K562 (cell line): ENCODE measurements at regions not wholly inside any gene's neighbourhood (a gene's known extent, or its start where the extent isn't known, plus 50 kb on each side); places are given as distances from the start of the nearest gene placed in this dataset.

ENCODE experiments used
- ATAC-seq: fragments of 200-7000 bp; cut with Tn5 transposase; 3 replicates; pipeline ENCODE4 v1.9.1; 2020; ENCODE audit warnings: moderate library complexity
- BruUV-seq: library from RNA; stranded (reverse); fragments of 400-500 nt; replicated peaks from 2 replicates; lab custom pipeline; 2021; lab: Mats Ljungman, UMichigan
- CTCF ChIA-PET: fragments of 300-600 bp; formaldehyde crosslinking; extraction: SDS; loops from one replicate; lab custom pipeline; 2021; ENCODE audit warnings: low intra/inter-chr PET ratio; lab: Yijun Ruan, JAX
- POLR2A ChIA-PET: fragments of 300-600, 350-650 bp; sonication (Branson Sonifier 250); formaldehyde crosslinking; extraction: SDS; loops from one replicate; lab custom pipeline; 2021; ENCODE audit warnings: antibody characterized with exemption, inconsistent platforms; lab: Yijun Ruan, JAX
- DNase-seq, 4 experiments: peaks; one replicate each; pipeline versions ENCODE4 v3.0.0 to v3.0.0-alpha.2; 2011 to 2018; ENCODE audit warnings: low spot score in 3 of 4, mixed read lengths in 3 of 4; ENCODE audit errors: extremely low read depth in 1 of 4
- FAIRE-seq: peaks from 2 replicates; lab custom pipeline; 2011; peaks lifted over from hg19 to GRCh38; lab: Jason Lieb, UNC
- H2AFZ ChIP-seq: 2 replicates; pipeline ENCODE4 v1.6.0; 2011; ENCODE audit warnings: low read depth, low read length, control low read depth, inconsistent platforms
- H3K27ac ChIP-seq: fragments of 200-600 bp; 3 replicates; pipeline ENCODE4 v1.8.0; 2011; ENCODE audit warnings: low read depth, mild to moderate bottlenecking, control low read depth, inconsistent platforms, low read length, moderate library complexity, mixed read lengths; ENCODE audit errors: extremely low read depth
- H3K27me3 ChIP-seq, 2 experiments: fragments of 300-600 bp in 1 of 2; 2 replicates in 1 of 2; 3 replicates in 1 of 2; pipeline versions ENCODE4 v1.6.0 to v1.8.0; 2011; ENCODE audit warnings: inconsistent platforms in 2 of 2, low read length in 2 of 2, mild to moderate bottlenecking in 1 of 2, mixed read lengths in 1 of 2, moderate library complexity in 1 of 2; ENCODE audit not compliant: control insufficient read depth in 2 of 2, insufficient read depth in 2 of 2
- H3K36me3 ChIP-seq: fragments of 300-600 bp; 3 replicates; pipeline ENCODE4 v1.8.0; 2011; ENCODE audit warnings: mild to moderate bottlenecking, low read length, inconsistent platforms; ENCODE audit not compliant: control insufficient read depth, insufficient read depth
- H3K4me1 ChIP-seq, 2 experiments: fragments of 200-600 bp in 1 of 2; replicated peaks in 1 of 2; 2 replicates in 1 of 2; 3 replicates in 1 of 2; pipeline versions ENCODE4 v1.5.1 to v1.8.0; 2011; ENCODE audit warnings: inconsistent platforms in 2 of 2, low read length in 2 of 2, mild to moderate bottlenecking in 1 of 2, mixed read lengths in 1 of 2, moderate library complexity in 1 of 2; ENCODE audit not compliant: control insufficient read depth in 2 of 2, insufficient read depth in 2 of 2
- H3K4me2 ChIP-seq: 2 replicates; pipeline ENCODE4 v1.6.1; 2011; ENCODE audit warnings: low read length, control low read depth, inconsistent platforms, mixed read lengths; ENCODE audit not compliant: insufficient read depth
- H3K4me3 ChIP-seq: fragments of 200-600 bp; sonication (generic), shearing (Covaris generic); 2 replicates; pipeline ENCODE4 v1.5.1; 2016; ENCODE audit warnings: control low read depth, inconsistent platforms
- H3K79me2 ChIP-seq: fragments of 200-600 bp; 3 replicates; pipeline ENCODE4 v1.8.0; 2011; ENCODE audit warnings: low read length, inconsistent platforms; ENCODE audit not compliant: control insufficient read depth, insufficient read depth
- H3K9ac ChIP-seq, 2 experiments: 2 replicates each; pipeline versions ENCODE4 v1.6.0 to v1.6.1; 2011; ENCODE audit warnings: low read depth in 2 of 2, low read length in 2 of 2, control low read depth in 1 of 2, inconsistent platforms in 1 of 2, mild to moderate bottlenecking in 1 of 2, mixed read lengths in 1 of 2; ENCODE audit not compliant: insufficient read depth in 1 of 2
- H3K9me1 ChIP-seq: one replicate; pipeline ENCODE4 v1.6.0; 2011; ENCODE audit warnings: inconsistent platforms, mild to moderate bottlenecking, low read length, moderate library complexity; ENCODE audit not compliant: control insufficient read depth, insufficient read depth
- H3K9me3 ChIP-seq: replicated peaks from 2 replicates; pipeline ENCODE4 v1.5.1; 2011; ENCODE audit warnings: low read depth, low read length, inconsistent platforms; ENCODE audit not compliant: control insufficient read depth, insufficient read depth
- H4K20me1 ChIP-seq: replicated peaks from 2 replicates; pipeline ENCODE4 v1.6.1; 2011; ENCODE audit warnings: low read length, inconsistent platforms, mixed read lengths; ENCODE audit not compliant: control insufficient read depth, insufficient read depth
- ARID2 ChIP-seq: fragments of 450-650 bp; IDR thresholded peaks from 2 replicates; pipeline ENCODE4 v1.6.1; 2017; ENCODE audit warnings: antibody characterized with exemption, mild to moderate bottlenecking
- CBFA2T2 ChIP-seq: fragments of 450-650 bp; conservative IDR thresholded peaks from 2 replicates; pipeline ENCODE4 v1.6.1; 2017; ENCODE audit warnings: mild to moderate bottlenecking
- CBX5 ChIP-seq: IDR thresholded peaks from 2 replicates; pipeline ENCODE4 v1.6.1; 2014; ENCODE audit warnings: low read depth, borderline replicate concordance
- CTCF ChIP-seq, 3 experiments: IDR thresholded peaks in 2 of 3; conservative IDR thresholded peaks in 1 of 3; 2 replicates each; pipeline ENCODE4 v1.5.1; 2011 to 2012; ENCODE audit warnings: low read length in 3 of 3, mild to moderate bottlenecking in 3 of 3, control low read depth in 2 of 3, improper control_type of control experiment in 1 of 3, inconsistent platforms in 1 of 3, low read depth in 1 of 3, mixed read lengths in 1 of 3, moderate library complexity in 1 of 3; ENCODE audit not compliant: insufficient read depth in 2 of 3
- DNMT1 ChIP-seq: fragments of 450-650 bp; IDR thresholded peaks from 2 replicates; pipeline ENCODE4 v1.6.1; 2016; ENCODE audit warnings: antibody characterized with exemption, mild to moderate bottlenecking
- FOXJ3 ChIP-seq: sonication (generic); formaldehyde crosslinking; IDR thresholded peaks from 2 replicates; pipeline ENCODE4 v1.4.0; 2020; ENCODE audit warnings: mild to moderate bottlenecking, missing genetic modification reagents
- GABPB1 ChIP-seq: sonication (generic); formaldehyde crosslinking; IDR thresholded peaks from 2 replicates; pipeline ENCODE4 v1.8.0; 2022; ENCODE audit warnings: mild to moderate bottlenecking, missing genetic modification reagents
- IRF9 ChIP-seq: fragments of 450-650 bp; IDR thresholded peaks from 2 replicates; pipeline ENCODE4 v1.6.1; 2016; ENCODE audit warnings: missing biosample characterization, missing genetic modification characterization
- OTX1 ChIP-seq: fragments of 450-650 bp; formaldehyde crosslinking; IDR thresholded peaks from 2 replicates; pipeline ENCODE4 v1.4.0; 2022; ENCODE audit warnings: mild to moderate bottlenecking
- PHB ChIP-seq: fragments of 250-450 bp; sonication (Bioruptor Pico); IDR thresholded peaks from 2 replicates; pipeline ENCODE4 v1.5.0; 2021
- RAD21 ChIP-seq, 2 experiments: fragments of 250-450 bp in 1 of 2; fragments of 450-650 bp in 1 of 2; sonication (Bioruptor Pico) in 1 of 2; formaldehyde crosslinking in 1 of 2; IDR thresholded peaks in 1 of 2; conservative IDR thresholded peaks in 1 of 2; 2 replicates each; pipeline versions ENCODE4 v1.4.0 to v1.8.0; 2020 to 2022; ENCODE audit warnings: mild to moderate bottlenecking in 2 of 2, moderate library complexity in 1 of 2
- TCFL5 ChIP-seq: fragments of 250-450 bp; sonication (Bioruptor Pico); conservative IDR thresholded peaks from 2 replicates; pipeline ENCODE4 v1.6.1; 2021; ENCODE audit warnings: mild to moderate bottlenecking, moderate library complexity, matching md5 sums
- ZBTB12 ChIP-seq: fragments of 250-450 bp; sonication (Bioruptor Pico); IDR thresholded peaks from 2 replicates; pipeline ENCODE4 v1.4.0; 2020
- ZNF384 ChIP-seq: IDR thresholded peaks from 2 replicates; pipeline ENCODE4 v1.6.1; 2012; ENCODE audit warnings: low read depth, low read length, improper control_type of control experiment
- ZNF512 ChIP-seq: IDR thresholded peaks from 2 replicates; pipeline ENCODE4 v1.6.1; 2016; ENCODE audit warnings: missing genetic modification characterization, missing compliant biosample characterization
- ZNF764 ChIP-seq: fragments of 250-450 bp; sonication (Bioruptor Pico); IDR thresholded peaks from 2 replicates; pipeline ENCODE4 v1.4.0; 2020; ENCODE audit warnings: low read depth, mild to moderate bottlenecking, moderate library complexity
- ZSCAN29 ChIP-seq: fragments of 450-650 bp; IDR thresholded peaks from 2 replicates; pipeline ENCODE4 v1.6.1; 2017
- WGBS: fragments of 100-300 bp; shearing (Covaris generic); methylation state at CpG from one replicate; pipeline ENCODE4 v1.1.6; 2016; ENCODE audit warnings: low coverage, mixed read lengths; ENCODE audit not compliant: insufficient coverage; ENCODE audit errors: missing lambda C conversion rate; 5-methylcytosine and 5-hydroxymethylcytosine counted together
- in situ Hi-C: fragments of 300-500 bp; cut with MboI; formaldehyde crosslinking; loops from 4 replicates; pipeline ENCODE4 v1.15.0; 2018; ENCODE audit warnings: inconsistent platforms, mixed read lengths
- intact Hi-C: fragments of 100-400 bp; cut with micrococcal nuclease; formaldehyde crosslinking; loops from 2 replicates; pipeline ENCODE4 v1.14.2; 2022

GRCh38 chr1:98468111-98468717, 193.3 kb upstream of the SNX7 start:
- no peak overlapping the region for H3K9ac ChIP-seq
- TF ChIP-seq CBX5 (no peak), GABPB1 (CRISPR knock-in tag) (no peak), ZBTB12 (CRISPR knock-in tag) (no peak), ZNF764 (no peak), ZNF384 (no peak), DNMT1 (no peak), OTX1 (CRISPR knock-in tag) (no peak), PHB (CRISPR knock-in tag) (no peak), CBFA2T2 (no peak), CTCF (IDR thresholded peaks at IDR 0.05 in 2 of 3, conservative IDR thresholded peaks at IDR 0.05 in 1 of 3; ENCODE audit: insufficient read depth in 2 of 3, low read depth in 1 of 3, low read length in 3 of 3) (peak in 1 of 3 experiments; percentile 19; a peak in 2 of 6 replicates), TCFL5 (no peak), RAD21 (CRISPR knock-in tag; conservative IDR thresholded peaks at IDR 0.05 in 1 of 2, IDR thresholded peaks at IDR 0.05 in 1 of 2) (peak in 1 of 2 experiments; percentile 21; a peak in 1 of 4 replicates), ZSCAN29 (no peak), IRF9 (tag) (no peak), ZNF512 (no peak), FOXJ3 (CRISPR knock-in tag) (no peak), ARID2 (no peak)
- BruUV-seq: no TSS peak
- no peaks in the 10 kb centered on the region for H3K4me1 ChIP-seq
- no peak overlapping the region for H3K4me2 ChIP-seq
- DNase-seq (no peak), FAIRE-seq (no peak), ATAC-seq (no peak)
- ChIA-PET POLR2A (no interaction called here), CTCF (no interaction called here)
- H3K9me3 ChIP-seq: no peaks in the 10 kb centered on the region
- no peak overlapping the region for H3K27ac ChIP-seq
- no peaks in the 10 kb centered on the region for H3K79me2 ChIP-seq
- no peak overlapping the region for H2AFZ ChIP-seq
- in situ Hi-C loops (no loop called here), intact Hi-C loops (no loop called here)
- H4K20me1 ChIP-seq: no peaks in the 10 kb centered on the region
- no peak overlapping the region for H3K4me3 ChIP-seq
- WGBS: 3% methylated on average over 2 of the region's 2 CpGs
- no peaks in the 10 kb centered on the region for H3K36me3 ChIP-seq
- no peaks in the 10 kb centered on the region for H3K9me1 ChIP-seq
- no peaks in the 10 kb centered on the region for H3K27me3 ChIP-seq
